Central memory CD8-positive, alpha-beta T cell (primary cell): ENCODE measurements at regions not wholly inside any gene's neighbourhood (a gene's known extent, or its start where the extent isn't known, plus 50 kb on each side); places are given as distances from the start of the nearest gene placed in this dataset.

Experiments
- ATAC-seq: fragments of 150-1000 bp; cut with Tn5 transposase; replicated peaks from 2 replicates; pipeline ENCODE4 v1.10.0; 2022; ENCODE audit warnings: mild to moderate bottlenecking, moderate FRiP score, moderate number of reproducible peaks; ENCODE audit not compliant: poor library complexity, severe bottlenecking; ENCODE audit errors: extremely low read depth
- DNase-seq, 2 donors: peaks; one replicate each; pipeline ENCODE4 v3.0.0; 2021; ENCODE audit warnings: low spot score in 2 of 2
- H3K27ac Mint-ChIP-seq: one replicate; pipeline ENCODE4 v1.8.0; 2022; ENCODE audit warnings: low read depth, mild to moderate bottlenecking, moderate library complexity, mixed read lengths
- H3K27me3 Mint-ChIP-seq: one replicate; pipeline ENCODE4 v1.8.0; 2022; ENCODE audit warnings: mixed read lengths
- H3K36me3 Mint-ChIP-seq: one replicate; pipeline ENCODE4 v1.8.0; 2022; ENCODE audit warnings: mild to moderate bottlenecking, moderate library complexity, mixed read lengths; ENCODE audit not compliant: insufficient read depth
- H3K4me1 Mint-ChIP-seq: one replicate; pipeline ENCODE4 v1.8.0; 2022; ENCODE audit warnings: mixed read lengths
- H3K4me3 Mint-ChIP-seq: one replicate; pipeline ENCODE4 v1.8.0; 2022; ENCODE audit warnings: mild to moderate bottlenecking, moderate library complexity, mixed read lengths
- H3K9me3 Mint-ChIP-seq: one replicate; pipeline ENCODE4 v1.8.0; 2022; ENCODE audit warnings: mixed read lengths

GRCh38 chr14:34363733-34364134 is 98.3 kb downstream of the SPTSSA start:
- H3K27me3 Mint-ChIP-seq = peaks cover 40% of the 10 kb centered on the region
- no peak for ATAC-seq
- no peak overlapping the region for H3K4me3 Mint-ChIP-seq
- no peaks in the 10 kb centered on the region for H3K9me3 Mint-ChIP-seq
- DNase-seq = no peak
- no peaks in the 10 kb centered on the region for H3K36me3 Mint-ChIP-seq
- no peaks in the 10 kb centered on the region for H3K4me1 Mint-ChIP-seq
- no peak overlapping the region for H3K27ac Mint-ChIP-seq

- peaks cover 31% of the 10 kb centered on the region for H3K27me3 Mint-ChIP-seq
- H3K4me1 Mint-ChIP-seq = no peaks in the 10 kb centered on the region
- no peaks in the 10 kb centered on the region for H3K36me3 Mint-ChIP-seq
- no peak overlapping the region for H3K4me3 Mint-ChIP-seq
- ATAC-seq (no peak), DNase-seq (no peak)
- H3K27ac Mint-ChIP-seq = no peak overlapping the region
- no peaks in the 10 kb centered on the region for H3K9me3 Mint-ChIP-seq
Observed at GRCh38 chr14:34362641-34363251, 99.3 kb downstream of the SPTSSA start.

- H3K4me3 Mint-ChIP-seq = no peak overlapping the region
- H3K27me3 Mint-ChIP-seq = peaks cover 25% of the 10 kb centered on the region
- DNase-seq (no peak), ATAC-seq (no peak)
- no peaks in the 10 kb centered on the region for H3K4me1 Mint-ChIP-seq
- H3K27ac Mint-ChIP-seq = no peak overlapping the region
- no peaks in the 10 kb centered on the region for H3K36me3 Mint-ChIP-seq
- H3K9me3 Mint-ChIP-seq = no peaks in the 10 kb centered on the region
Observed at GRCh38 chr14:34361504-34362011, 100.5 kb downstream of the SPTSSA start.

- no peak for DNase-seq
- H3K9me3 Mint-ChIP-seq = no peaks in the 10 kb centered on the region
- H3K36me3 Mint-ChIP-seq = no peaks in the 10 kb centered on the region
- H3K4me1 Mint-ChIP-seq = no peaks in the 10 kb centered on the region
- no peak for ATAC-seq
- H3K4me3 Mint-ChIP-seq = no peak overlapping the region
- H3K27me3 Mint-ChIP-seq = peaks cover 14% of the 10 kb centered on the region
- H3K27ac Mint-ChIP-seq = no peak overlapping the region
Observed at GRCh38 chr14:34359420-34360117, 102.5 kb downstream of the SPTSSA start.

GRCh38 chr14:34356264-34356654 is 105.8 kb downstream of the SPTSSA start:
- H3K27ac Mint-ChIP-seq = no peak overlapping the region

GRCh38 chr14:34355584-34356263 is 106.3 kb downstream of the SPTSSA start:
- H3K36me3 Mint-ChIP-seq = no peaks in the 10 kb centered on the region
- DNase-seq = no peak

More at GRCh38 chr14:34356264-34356654, 105.8 kb downstream of the SPTSSA start:
- Mint-ChIP-seq H3K9me3 (no peaks in the 10 kb centered on the region), H3K4me3 (no peak overlapping the region), H3K27me3 (no peaks in the 10 kb centered on the region), H3K4me1 (no peaks in the 10 kb centered on the region), H3K36me3 (no peaks in the 10 kb centered on the region)
- DNase-seq = no peak
- no peak for ATAC-seq

GRCh38 chr14:34354556-34354955 is 107.5 kb downstream of the SPTSSA start:
- no peak for ATAC-seq
- H3K27me3 Mint-ChIP-seq = no peaks in the 10 kb centered on the region
- H3K9me3 Mint-ChIP-seq = no peaks in the 10 kb centered on the region
- no peak overlapping the region for H3K4me3 Mint-ChIP-seq
- no peak for DNase-seq
- H3K36me3 Mint-ChIP-seq = no peaks in the 10 kb centered on the region
- no peak overlapping the region for H3K27ac Mint-ChIP-seq
- H3K4me1 Mint-ChIP-seq = no peaks in the 10 kb centered on the region

More at GRCh38 chr14:34355584-34356263, 106.3 kb downstream of the SPTSSA start:
- H3K9me3 Mint-ChIP-seq = no peaks in the 10 kb centered on the region
- no peaks in the 10 kb centered on the region for H3K4me1 Mint-ChIP-seq
- H3K27me3 Mint-ChIP-seq = no peaks in the 10 kb centered on the region
- no peak overlapping the region for H3K27ac Mint-ChIP-seq
- H3K4me3 Mint-ChIP-seq = no peak overlapping the region
- ATAC-seq = no peak

GRCh38 chr14:34350903-34351302 is 111.1 kb downstream of the SPTSSA start:
- H3K27me3 Mint-ChIP-seq = no peaks in the 10 kb centered on the region
- ATAC-seq (no peak), DNase-seq (no peak)
- no peak overlapping the region for H3K27ac Mint-ChIP-seq
- no peaks in the 10 kb centered on the region for H3K4me1 Mint-ChIP-seq
- no peaks in the 10 kb centered on the region for H3K9me3 Mint-ChIP-seq
- H3K4me3 Mint-ChIP-seq = no peak overlapping the region
- H3K36me3 Mint-ChIP-seq = no peaks in the 10 kb centered on the region

GRCh38 chr14:34348592-34348991 is 113.4 kb downstream of the SPTSSA start:
- no peaks in the 10 kb centered on the region for H3K36me3 Mint-ChIP-seq
- DNase-seq (no peak), ATAC-seq (no peak)
- no peak overlapping the region for H3K27ac Mint-ChIP-seq
- no peaks in the 10 kb centered on the region for H3K27me3 Mint-ChIP-seq
- no peak overlapping the region for H3K4me3 Mint-ChIP-seq
- no peaks in the 10 kb centered on the region for H3K9me3 Mint-ChIP-seq
- no peaks in the 10 kb centered on the region for H3K4me1 Mint-ChIP-seq

GRCh38 chr14:34347683-34348082 is 114.4 kb downstream of the SPTSSA start:
- DNase-seq (no peak), ATAC-seq (no peak)
- Mint-ChIP-seq H3K27me3 (no peaks in the 10 kb centered on the region), H3K36me3 (peaks cover 3% of the 10 kb centered on the region), H3K4me3 (no peak overlapping the region), H3K27ac (no peak overlapping the region), H3K9me3 (no peaks in the 10 kb centered on the region), H3K4me1 (no peaks in the 10 kb centered on the region)

- Mint-ChIP-seq H3K27ac (no peak overlapping the region), H3K27me3 (no peaks in the 10 kb centered on the region), H3K36me3 (peaks cover 3% of the 10 kb centered on the region), H3K9me3 (no peaks in the 10 kb centered on the region), H3K4me1 (no peaks in the 10 kb centered on the region), H3K4me3 (no peak overlapping the region)
- ATAC-seq (no peak), DNase-seq (no peak)
Observed at GRCh38 chr14:34345718-34346465, 116.1 kb downstream of the SPTSSA start.

- H3K27ac Mint-ChIP-seq = no peak overlapping the region
- no peak for ATAC-seq
- no peaks in the 10 kb centered on the region for H3K27me3 Mint-ChIP-seq
- peaks cover 3% of the 10 kb centered on the region for H3K36me3 Mint-ChIP-seq
- H3K4me1 Mint-ChIP-seq = no peaks in the 10 kb centered on the region
- DNase-seq = no peak
- H3K4me3 Mint-ChIP-seq = no peak overlapping the region
- no peaks in the 10 kb centered on the region for H3K9me3 Mint-ChIP-seq
Observed at GRCh38 chr14:34344318-34344717, 117.7 kb downstream of the SPTSSA start.
